CD14-positive monocyte (primary cell): ENCODE measurements at regions not wholly inside any gene's neighbourhood (a gene's known extent, or its start where the extent isn't known, plus 50 kb on each side); places are given as distances from the start of the nearest gene placed in this dataset.

Source experiments
- DNase-seq, 3 donors: peaks; one replicate each; pipeline ENCODE4 v3.0.0-alpha.2; 2011 to 2022
- H2AFZ ChIP-seq: 2 replicates; pipeline ENCODE4 v1.6.0; 2012; ENCODE audit warnings: mild to moderate bottlenecking, low read depth, low read length, inconsistent platforms; ENCODE audit not compliant: insufficient read depth, poor library complexity, severe bottlenecking
- H3K27ac ChIP-seq, 2 donors: 1 replicate in 1 of 2; 2 replicates in 1 of 2; pipeline ENCODE4 v1.5.1; 2012 to 2013; ENCODE audit warnings: low read length in 2 of 2, control low read depth in 1 of 2, inconsistent platforms in 1 of 2, low read depth in 1 of 2, mild to moderate bottlenecking in 1 of 2
- H3K27me3 ChIP-seq, 2 donors: one replicate each; pipeline versions ENCODE4 v1.6.0 to v1.6.1; 2011 to 2013; ENCODE audit warnings: low read length in 2 of 2; ENCODE audit not compliant: control insufficient read depth in 2 of 2, insufficient read depth in 2 of 2
- H3K36me3 ChIP-seq, 2 donors: replicated peaks in 1 of 2; 1 replicate in 1 of 2; 2 replicates in 1 of 2; pipeline versions ENCODE4 v1.5.1 to v1.6.1; 2012 to 2013; ENCODE audit warnings: low read length in 2 of 2, control low read depth in 1 of 2, inconsistent platforms in 1 of 2, mild to moderate bottlenecking in 1 of 2; ENCODE audit not compliant: insufficient read depth in 2 of 2, control insufficient read depth in 1 of 2
- H3K4me1 ChIP-seq, 2 donors: 1 replicate in 1 of 2; 2 replicates in 1 of 2; pipeline versions ENCODE4 v1.5.1 to v1.6.1; 2012 to 2013; ENCODE audit warnings: low read length in 2 of 2, control low read depth in 1 of 2, inconsistent platforms in 1 of 2, mild to moderate bottlenecking in 1 of 2, moderate library complexity in 1 of 2; ENCODE audit not compliant: insufficient read depth in 2 of 2, control insufficient read depth in 1 of 2
- H3K4me2 ChIP-seq: replicated peaks from 2 replicates; pipeline ENCODE3; 2012; ENCODE audit warnings: low read length, moderate library complexity, mild to moderate bottlenecking; ENCODE audit not compliant: poor library complexity, severe bottlenecking; ENCODE audit errors: extremely low read depth
- H3K4me3 ChIP-seq, 3 experiments: fragments of 200-600 bp in 1 of 3; sonication (generic) in 1 of 3; replicated peaks in 1 of 3; 1 replicate in 2 of 3; 2 replicates in 1 of 3; pipeline ENCODE4 v1.5.1; 2011 to 2013; ENCODE audit warnings: low read length in 3 of 3, mild to moderate bottlenecking in 3 of 3, control low read depth in 2 of 3, low read depth in 2 of 3, inconsistent platforms in 1 of 3, moderate library complexity in 1 of 3
- H3K79me2 ChIP-seq: 2 replicates; pipeline ENCODE4 v1.6.0; 2012; ENCODE audit warnings: mild to moderate bottlenecking, control low read depth, inconsistent platforms, low read length, moderate library complexity; ENCODE audit not compliant: insufficient read depth
- H3K9ac ChIP-seq: 2 replicates; pipeline ENCODE4 v1.6.0; 2017; ENCODE audit warnings: low read length, mild to moderate bottlenecking; ENCODE audit not compliant: insufficient read depth, poor library complexity, severe bottlenecking
- H3K9me3 ChIP-seq, 2 donors: replicated peaks in 1 of 2; 1 replicate in 1 of 2; 2 replicates in 1 of 2; pipeline versions ENCODE4 v1.5.1 to v1.6.1; 2012 to 2013; ENCODE audit warnings: low read length in 2 of 2, control low read depth in 1 of 2; ENCODE audit not compliant: control insufficient read depth in 1 of 2, insufficient read depth in 1 of 2
- H4K20me1 ChIP-seq: 2 replicates; pipeline ENCODE4 v1.6.0; 2012; ENCODE audit warnings: mild to moderate bottlenecking, low read length, control low read depth, moderate library complexity; ENCODE audit not compliant: insufficient read depth
- H3K27ac Mint-ChIP-seq, 7 donors: one replicate each; pipeline ENCODE4 v1.8.0; 2020; ENCODE audit warnings: mild to moderate bottlenecking in 7 of 7, mixed read lengths in 7 of 7, moderate library complexity in 6 of 7, inconsistent platforms in 2 of 7
- H3K27me3 Mint-ChIP-seq, 3 donors: one replicate each; pipeline ENCODE4 v1.8.0; 2021 to 2022; ENCODE audit warnings: low read depth in 3 of 3, mild to moderate bottlenecking in 3 of 3, mixed read lengths in 3 of 3, moderate library complexity in 3 of 3, inconsistent platforms in 1 of 3
- H3K36me3 Mint-ChIP-seq, 2 donors: one replicate each; pipeline ENCODE4 v1.8.0; 2020; ENCODE audit warnings: mixed read lengths in 2 of 2, inconsistent platforms in 1 of 2, mild to moderate bottlenecking in 1 of 2
- H3K4me1 Mint-ChIP-seq: one replicate; pipeline ENCODE4 v1.8.0; 2020; ENCODE audit warnings: mild to moderate bottlenecking, mixed read lengths
- H3K4me3 Mint-ChIP-seq, 2 donors: one replicate each; pipeline ENCODE4 v1.8.0; 2020; ENCODE audit warnings: mild to moderate bottlenecking in 2 of 2, mixed read lengths in 2 of 2, moderate library complexity in 1 of 2
- H3K9me3 Mint-ChIP-seq, 7 donors: one replicate each; pipeline ENCODE4 v1.8.0; 2020 to 2022; ENCODE audit warnings: mixed read lengths in 7 of 7, mild to moderate bottlenecking in 6 of 7, moderate library complexity in 6 of 7, inconsistent platforms in 2 of 7
- WGBS: methylation state at CpG from one replicate; pipeline ENCODE4 v1.1.5; 2013; ENCODE audit warnings: missing lambda C conversion rate; ENCODE audit not compliant: insufficient coverage; 5-methylcytosine and 5-hydroxymethylcytosine counted together
- intact Hi-C, 2 donors: fragments of 100-400 bp; cut with micrococcal nuclease; formaldehyde crosslinking; loops; one replicate each; pipeline versions ENCODE4 v1.15.0 to v1.15.1; 2023
- TF ChIP-seq, protein P1 (sequence below): fragments of 200-600 bp; IDR thresholded peaks from one replicate; pipeline ENCODE4 v1.8.0; 2022; ENCODE audit warnings: antibody characterized with exemption, mild to moderate bottlenecking

DNA sequence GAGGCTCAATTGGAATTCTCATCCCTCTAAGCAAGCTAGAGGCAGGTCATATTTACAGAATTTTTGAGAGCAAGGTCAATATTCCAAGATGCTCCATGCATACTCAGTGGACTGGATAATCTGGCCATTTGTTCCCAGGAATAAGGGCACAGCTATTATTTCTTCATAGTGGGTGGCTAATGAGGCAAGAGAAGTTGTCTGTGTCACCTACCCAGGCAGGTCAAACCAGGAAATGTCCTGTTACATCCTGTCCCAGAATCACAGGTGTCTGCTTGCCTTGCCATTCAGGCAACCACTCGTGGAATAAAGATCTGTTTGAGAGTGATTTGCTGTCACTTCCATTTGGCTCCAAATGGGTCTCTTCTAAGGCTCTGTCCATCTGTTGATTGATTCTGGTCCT lies 85.2 kb upstream of the ZP4 start:
- peak overlapping the region in 4 of 7 donors; percentile 40 to 69 (median 50) for H3K27ac Mint-ChIP-seq
- Histone ChIP-seq H3K36me3 (no peaks in the 10 kb centered on the region), H3K9ac (no peak overlapping the region), H3K79me2 (no peaks in the 10 kb centered on the region), H4K20me1 (no peaks in the 10 kb centered on the region), H3K27me3 (no peaks in the 10 kb centered on the region), H3K4me1 (peaks cover 26 to 28% of the 10 kb centered on the region in 2 donors), H3K4me2 (no peak overlapping the region), H3K4me3 (no peak overlapping the region), H3K27ac (no peak overlapping the region), H3K9me3 (no peaks in the 10 kb centered on the region), H2AFZ (no peak overlapping the region)
- intact Hi-C loops = no loop called here
- no peaks in the 10 kb centered on the region for H3K27me3 Mint-ChIP-seq
- no peak overlapping the region for H3K4me3 Mint-ChIP-seq
- H3K36me3 Mint-ChIP-seq = no peaks in the 10 kb centered on the region
- DNase-seq = no peak
- TF ChIP-seq, protein P1, sequence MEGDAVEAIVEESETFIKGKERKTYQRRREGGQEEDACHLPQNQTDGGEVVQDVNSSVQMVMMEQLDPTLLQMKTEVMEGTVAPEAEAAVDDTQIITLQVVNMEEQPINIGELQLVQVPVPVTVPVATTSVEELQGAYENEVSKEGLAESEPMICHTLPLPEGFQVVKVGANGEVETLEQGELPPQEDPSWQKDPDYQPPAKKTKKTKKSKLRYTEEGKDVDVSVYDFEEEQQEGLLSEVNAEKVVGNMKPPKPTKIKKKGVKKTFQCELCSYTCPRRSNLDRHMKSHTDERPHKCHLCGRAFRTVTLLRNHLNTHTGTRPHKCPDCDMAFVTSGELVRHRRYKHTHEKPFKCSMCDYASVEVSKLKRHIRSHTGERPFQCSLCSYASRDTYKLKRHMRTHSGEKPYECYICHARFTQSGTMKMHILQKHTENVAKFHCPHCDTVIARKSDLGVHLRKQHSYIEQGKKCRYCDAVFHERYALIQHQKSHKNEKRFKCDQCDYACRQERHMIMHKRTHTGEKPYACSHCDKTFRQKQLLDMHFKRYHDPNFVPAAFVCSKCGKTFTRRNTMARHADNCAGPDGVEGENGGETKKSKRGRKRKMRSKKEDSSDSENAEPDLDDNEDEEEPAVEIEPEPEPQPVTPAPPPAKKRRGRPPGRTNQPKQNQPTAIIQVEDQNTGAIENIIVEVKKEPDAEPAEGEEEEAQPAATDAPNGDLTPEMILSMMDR = no peak
- WGBS = no CpG with 5 or more reads among the region's 1 CpG
- peaks cover 31% of the 10 kb centered on the region for H3K4me1 Mint-ChIP-seq
- H3K9me3 Mint-ChIP-seq = peaks cover 0 to 5% (median 0%) of the 10 kb centered on the region in 7 donors

DNA sequence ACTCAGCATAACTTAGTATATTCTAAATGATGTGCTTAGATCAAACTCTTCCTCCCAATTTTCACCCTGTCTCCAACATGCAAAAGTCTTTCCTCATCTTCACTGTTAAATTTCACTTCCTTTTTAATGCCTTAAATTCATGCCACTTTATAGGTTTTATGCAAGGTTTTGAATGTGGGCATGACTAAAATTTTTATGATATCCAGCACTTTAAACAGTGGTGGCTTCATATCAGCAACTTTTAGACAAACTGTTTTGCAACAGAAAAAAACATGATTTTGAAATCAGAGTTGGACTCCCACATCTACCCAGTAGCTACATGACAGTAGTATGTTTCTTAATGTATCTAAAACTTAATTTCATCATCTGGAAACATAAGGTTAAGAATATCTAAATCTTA lies 84.7 kb upstream of the ZP4 start:
- Mint-ChIP-seq H3K36me3 (no peaks in the 10 kb centered on the region), H3K9me3 (peaks cover 0 to 6% (median 0%) of the 10 kb centered on the region in 7 donors), H3K27ac (peak overlapping the region in 3 of 7 donors; percentile 3 to 41 (median 40)), H3K4me3 (no peak overlapping the region), H3K4me1 (peaks cover 28% of the 10 kb centered on the region), H3K27me3 (no peaks in the 10 kb centered on the region)
- H2AFZ ChIP-seq = no peak overlapping the region
- H3K27me3 ChIP-seq = no peaks in the 10 kb centered on the region
- no peaks in the 10 kb centered on the region for H4K20me1 ChIP-seq
- peak in 2 of 3 donors; percentile 2 to 10 for DNase-seq
- no peaks in the 10 kb centered on the region for H3K9me3 ChIP-seq
- H3K4me2 ChIP-seq = no peak overlapping the region
- no peak overlapping the region for H3K9ac ChIP-seq
- H3K4me3 ChIP-seq = no peak overlapping the region
- H3K4me1 ChIP-seq = peaks cover 26 to 28% of the 10 kb centered on the region in 2 donors
- no peaks in the 10 kb centered on the region for H3K79me2 ChIP-seq
- no peak overlapping the region for H3K27ac ChIP-seq
- intact Hi-C loops = no loop called here
- TF ChIP-seq, protein P1 = no peak
- H3K36me3 ChIP-seq = no peaks in the 10 kb centered on the region
